Central memory CD4-positive, alpha-beta T cell (primary cell): ENCODE measurements at regions not wholly inside any gene's neighbourhood (a gene's known extent, or its start where the extent isn't known, plus 50 kb on each side); places are given as distances from the start of the nearest gene placed in this dataset.
"Not testable (repeated sequence)": the region's sequence is repeated elsewhere in the genome, so short reads cannot be mapped to it uniquely, and the experiment has no call there.

Experiments used
- DNase-seq: peaks from one replicate; pipeline ENCODE4 v3.0.0; 2022

DNA sequence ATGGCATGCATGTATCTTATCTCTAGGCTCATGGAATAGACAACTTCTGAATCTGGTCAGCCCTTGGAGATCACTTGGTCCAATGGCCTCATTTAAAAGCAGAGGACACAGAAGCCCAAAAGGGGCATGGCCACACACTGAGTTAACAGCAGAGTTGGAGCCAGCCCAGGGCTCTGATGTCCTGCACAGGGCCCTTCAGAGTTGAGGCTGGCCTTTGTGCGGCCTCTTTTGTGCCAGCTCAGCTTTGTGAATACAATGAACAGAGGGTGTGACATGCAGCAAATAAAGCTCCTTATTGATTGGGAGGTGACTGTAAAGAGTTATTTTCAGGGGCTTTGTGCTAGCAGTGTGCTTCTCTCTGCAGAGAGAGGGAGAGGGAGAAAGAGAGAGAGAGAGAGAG lies 150.1 kb upstream of the STK32A start:
- DNase-seq: no peak

DNA sequence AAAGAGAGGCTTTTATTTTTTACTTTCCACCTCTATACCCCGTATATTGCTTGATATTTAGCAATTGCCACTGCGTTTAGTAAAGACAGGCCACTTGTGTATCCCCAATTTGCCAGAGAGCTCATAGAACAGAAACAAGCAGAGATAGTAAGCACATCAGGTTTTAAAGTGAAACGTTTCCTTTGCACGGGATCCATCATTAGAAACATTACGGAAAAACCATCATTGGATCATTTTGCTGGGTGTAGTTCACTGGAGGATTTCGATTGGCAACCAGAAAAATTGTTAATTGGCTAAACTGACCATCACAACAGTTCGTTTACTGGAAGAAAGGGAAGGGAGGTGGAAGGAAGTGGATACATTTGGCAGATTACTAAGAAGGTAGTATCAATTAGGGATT lies 149.4 kb upstream of the STK32A start:
- DNase-seq: no peak

DNA sequence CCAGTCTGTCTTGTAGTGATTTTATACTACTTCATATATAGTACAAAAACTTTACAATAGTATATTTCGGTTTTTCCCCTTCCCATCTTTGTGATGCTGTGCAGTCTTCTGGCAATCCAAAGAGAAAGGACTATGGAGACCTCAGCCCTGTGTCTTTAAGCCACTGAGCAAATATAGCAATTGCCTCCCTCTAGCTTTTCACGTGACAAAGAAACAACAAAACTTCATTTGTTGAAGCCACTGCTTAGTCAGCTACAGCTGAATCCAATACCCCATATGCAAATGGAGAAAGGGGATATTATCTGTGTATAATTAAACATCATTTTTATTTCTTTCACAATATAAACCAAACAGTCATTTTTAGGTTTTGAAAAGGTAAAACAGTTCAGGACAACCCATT lies 142.8 kb upstream of the STK32A start:
- no peak for DNase-seq

DNA sequence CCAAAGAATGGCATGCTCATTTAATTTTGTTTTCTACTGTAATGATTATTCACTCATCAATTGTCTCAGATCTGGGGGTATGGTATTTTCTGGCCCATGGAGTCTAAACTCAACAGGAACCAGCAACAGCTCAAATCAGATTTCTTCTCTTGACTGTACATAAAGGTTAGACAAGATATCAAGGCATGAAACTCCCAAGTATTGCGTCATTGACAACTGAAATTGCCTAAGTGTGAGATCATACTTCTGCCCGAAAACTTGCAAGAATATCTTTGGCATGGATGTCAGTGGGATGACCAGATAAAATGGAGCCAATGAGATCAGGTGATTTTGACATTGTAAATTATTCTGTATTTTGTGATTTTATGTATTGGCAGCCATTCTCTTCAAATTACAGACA lies 141.7 kb upstream of the STK32A start:
- DNase-seq: no peak

DNA sequence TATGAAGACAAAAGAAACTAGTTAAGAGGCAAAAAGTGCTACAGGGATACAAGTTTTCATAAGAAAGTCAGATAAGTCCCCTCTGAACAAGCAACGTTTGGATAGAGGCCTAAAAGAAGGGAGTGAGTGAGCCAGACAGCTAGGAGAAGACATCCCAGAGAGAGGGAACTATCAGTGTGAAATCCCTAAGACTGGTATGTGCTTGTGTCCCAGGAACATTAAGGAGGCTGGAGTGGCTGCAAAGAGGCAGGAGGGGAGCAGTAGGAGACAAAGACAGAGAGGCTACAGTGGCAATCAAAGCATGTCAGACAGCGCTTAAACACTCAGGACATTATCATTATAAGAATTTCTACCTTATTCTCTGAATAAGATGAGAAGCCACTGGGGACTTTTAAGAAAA lies 139.1 kb upstream of the STK32A start:
- DNase-seq: no peak

DNA sequence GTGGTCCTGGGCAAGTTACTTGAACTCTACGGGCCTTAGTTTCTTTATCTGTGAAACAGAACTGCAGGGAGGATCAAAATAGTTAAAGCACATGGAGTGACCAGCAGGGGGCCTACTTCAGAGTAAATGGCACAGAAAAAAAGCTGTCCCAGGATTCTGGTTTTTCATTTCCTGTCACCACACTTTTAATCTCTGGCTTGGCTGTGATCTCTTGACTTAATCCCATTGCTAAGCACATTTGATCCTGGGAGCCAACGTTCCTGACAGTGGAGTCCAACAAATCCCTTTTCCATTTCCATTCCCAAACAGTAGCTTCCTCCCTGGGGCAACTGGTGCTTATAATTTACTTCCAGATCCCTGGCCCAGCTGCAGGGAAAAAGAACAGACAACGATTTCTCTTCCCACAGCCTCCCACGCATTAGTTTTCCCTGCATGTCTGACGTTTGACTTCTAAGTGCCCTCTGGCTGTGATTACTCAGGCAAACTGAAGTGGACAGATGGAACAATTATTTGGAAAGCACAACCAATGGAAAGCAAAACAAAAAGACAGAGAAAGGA lies 136.5 kb upstream of the STK32A start:
- no peak for DNase-seq

DNA sequence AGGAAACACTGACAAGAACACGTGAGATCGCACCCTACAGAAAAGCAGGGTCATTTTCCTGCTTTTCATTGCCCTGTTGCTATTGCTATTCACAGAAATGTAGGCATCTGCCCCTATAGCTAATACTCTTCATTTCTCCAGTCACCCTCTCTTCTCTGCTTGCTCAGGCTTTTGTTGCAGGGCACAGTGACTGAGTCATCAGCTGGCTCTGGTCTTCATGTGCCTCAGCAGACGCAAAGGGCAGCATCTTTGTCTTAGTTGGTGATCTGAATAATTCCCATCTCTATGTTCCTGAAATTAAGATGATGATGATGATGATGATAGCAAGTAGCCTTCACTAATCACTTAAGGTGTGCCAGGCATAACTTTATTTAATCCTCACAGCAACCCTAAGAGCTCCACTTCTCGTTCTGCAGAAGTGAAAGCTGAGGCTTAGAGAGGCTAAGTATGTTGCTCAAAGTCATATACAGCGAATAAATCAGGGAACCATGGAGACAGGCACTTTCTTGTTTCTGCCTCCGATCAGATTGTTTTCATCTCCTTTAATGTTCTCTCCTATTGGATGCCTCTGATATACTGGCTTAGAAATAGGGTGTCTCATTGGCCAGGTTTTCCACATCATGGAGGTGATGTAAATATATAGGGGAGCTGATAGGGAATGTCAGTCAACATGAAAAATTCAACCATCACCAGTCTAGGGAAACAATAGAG lies 133.0 kb upstream of the STK32A start:
- DNase-seq: no peak

DNA sequence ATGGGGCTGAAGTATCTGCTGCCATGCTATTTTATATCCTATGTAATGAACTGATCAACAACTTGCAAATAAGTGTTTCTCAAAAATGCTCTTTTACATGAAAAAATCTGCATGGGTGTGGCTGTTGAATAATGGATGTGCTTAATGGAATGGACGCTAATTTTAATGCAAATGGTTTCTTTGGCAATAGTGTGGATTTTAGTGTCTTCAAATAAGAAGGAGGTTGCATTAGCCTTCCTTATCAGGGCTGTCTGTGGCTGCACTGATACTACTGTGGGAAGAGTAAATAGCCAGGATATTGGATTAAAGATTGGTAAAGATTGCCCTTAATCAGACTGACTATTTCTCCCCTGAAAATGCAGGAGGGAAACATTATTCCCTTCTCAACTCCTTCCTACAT lies 121.9 kb upstream of the STK32A start:
- no peak for DNase-seq

DNA sequence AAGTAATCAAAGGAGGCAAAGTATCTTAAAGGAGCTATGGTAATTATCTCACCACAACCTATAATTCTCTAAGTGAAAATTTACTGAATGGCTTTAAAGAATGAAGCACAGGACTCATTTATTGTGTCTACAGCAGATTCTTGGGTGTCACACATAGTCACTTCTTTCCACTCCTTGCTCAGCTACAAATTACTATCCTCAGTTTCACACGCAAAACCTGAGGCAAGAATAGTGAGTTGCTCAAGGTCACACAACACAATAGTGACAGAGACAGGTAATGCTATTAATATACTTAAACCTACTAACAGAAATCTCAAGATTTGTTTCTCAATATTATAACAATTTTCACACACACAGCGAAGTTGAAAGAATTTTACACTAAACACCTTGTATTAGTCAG lies 120.9 kb upstream of the STK32A start:
- DNase-seq: no peak

DNA sequence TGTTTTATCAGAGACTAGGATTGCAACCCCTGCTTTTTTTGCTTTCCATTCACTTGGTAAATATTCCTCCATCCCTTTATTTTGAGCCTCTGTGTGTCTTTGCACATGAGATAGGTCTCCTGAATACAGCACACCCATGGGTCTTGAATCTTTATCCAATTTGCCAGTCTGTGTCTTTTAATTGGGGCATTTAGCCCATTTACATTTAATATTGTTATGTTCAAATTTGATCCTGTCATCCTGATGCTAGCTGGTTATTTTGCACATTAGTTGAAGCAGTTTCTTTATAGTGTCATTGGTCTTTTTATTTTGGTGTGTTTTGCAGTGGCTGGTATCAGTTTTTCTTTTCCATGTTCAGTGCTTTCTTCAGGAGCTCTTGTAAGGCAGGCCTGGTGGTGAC lies 95.1 kb upstream of the STK32A start:
- DNase-seq: not testable (repeated sequence)

DNA sequence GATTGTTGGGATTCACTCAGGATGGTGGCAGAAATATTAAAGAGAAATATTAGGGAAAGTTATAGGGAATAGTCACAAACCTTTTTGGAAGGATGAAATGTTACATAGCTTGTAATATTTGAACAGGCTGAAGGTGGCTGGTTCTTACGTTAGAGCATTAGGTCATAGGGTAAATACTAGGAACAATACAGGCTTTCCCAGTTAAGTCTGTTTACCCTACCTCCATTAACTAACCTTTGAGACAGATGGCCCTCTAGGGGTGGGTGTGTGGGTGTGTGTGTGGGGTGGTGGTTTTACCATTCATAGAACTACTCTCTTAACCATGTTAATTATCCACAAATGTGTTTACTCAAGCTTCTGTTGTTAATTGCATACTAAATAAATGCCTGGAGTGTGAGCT lies 94.3 kb upstream of the STK32A start:
- no peak for DNase-seq

DNA sequence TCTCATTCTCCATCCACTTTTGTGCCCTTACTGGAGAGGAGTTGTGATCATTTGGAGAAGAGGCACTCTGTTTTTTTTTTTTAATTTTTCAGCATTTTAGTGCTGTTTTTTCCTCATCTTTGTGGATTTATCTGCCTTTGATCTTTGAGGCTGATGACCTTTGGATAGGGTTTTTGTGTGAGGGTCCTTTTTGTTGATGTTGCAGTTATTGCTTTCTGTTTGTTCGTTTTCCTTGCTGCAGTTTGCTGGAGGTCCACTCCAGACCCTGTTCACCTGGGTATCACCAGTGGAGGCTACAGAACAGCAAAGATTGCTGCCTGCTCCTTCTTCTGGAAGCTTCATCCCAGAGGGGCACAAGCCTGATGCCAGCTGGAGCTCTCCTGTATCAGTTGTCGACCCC lies 93.2 kb upstream of the STK32A start:
- not testable (repeated sequence) for DNase-seq

DNA sequence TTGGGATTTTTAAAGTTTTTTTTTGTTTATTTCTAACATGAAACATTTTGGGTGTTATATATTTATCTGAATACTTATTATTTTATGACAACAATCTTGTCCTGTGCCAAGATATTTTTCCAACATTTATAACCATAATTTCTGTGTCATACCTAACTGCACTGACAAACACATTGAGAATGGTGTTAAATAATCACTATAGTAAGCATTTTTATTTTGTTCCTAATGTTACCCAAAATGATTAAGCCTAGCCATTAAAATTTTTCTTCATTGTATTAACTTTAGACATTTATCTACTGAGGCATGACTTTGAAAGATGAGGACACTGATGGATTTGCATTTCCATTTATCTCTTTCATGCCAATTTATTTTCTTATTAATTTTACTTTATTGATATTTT lies 91.6 kb upstream of the STK32A start:
- no peak for DNase-seq

DNA sequence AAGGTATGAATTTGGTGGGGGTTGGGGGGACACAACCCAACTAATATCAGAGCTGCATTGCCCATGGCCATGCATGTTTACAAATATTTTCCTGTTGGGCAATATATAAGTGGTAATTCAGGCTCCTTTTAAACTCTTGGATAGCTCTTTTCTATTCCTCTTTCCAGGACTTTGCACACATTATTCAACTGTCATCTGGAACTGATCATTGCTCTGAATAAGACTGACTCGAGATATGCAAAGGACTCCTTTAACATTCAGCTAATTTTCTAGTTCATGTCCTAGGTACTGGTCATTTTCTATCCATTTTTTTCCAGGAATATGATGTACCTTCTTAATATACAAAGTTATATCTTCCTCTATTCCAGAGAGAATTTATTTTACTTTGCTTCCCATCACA lies 89.5 kb upstream of the STK32A start:
- DNase-seq: no peak

DNA sequence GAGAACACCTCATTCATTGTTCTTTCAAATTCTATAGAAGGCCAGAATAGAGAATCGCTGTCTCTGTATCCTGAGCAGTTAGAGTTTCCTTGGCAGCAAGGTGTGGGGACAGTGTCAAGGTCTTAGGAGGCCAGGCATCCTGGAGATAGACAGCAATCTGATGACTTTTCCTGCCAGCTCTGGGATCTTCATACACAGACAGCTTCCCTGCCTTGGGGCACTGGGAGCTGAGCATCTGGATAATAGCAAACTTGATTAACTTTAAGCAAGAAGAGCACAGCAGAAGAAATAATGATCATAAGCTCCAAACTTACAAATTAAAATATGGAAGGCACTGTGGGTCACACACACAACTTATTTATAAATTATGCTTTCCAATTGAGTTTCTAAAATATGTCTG lies 86.1 kb upstream of the STK32A start:
- DNase-seq: no peak

DNA sequence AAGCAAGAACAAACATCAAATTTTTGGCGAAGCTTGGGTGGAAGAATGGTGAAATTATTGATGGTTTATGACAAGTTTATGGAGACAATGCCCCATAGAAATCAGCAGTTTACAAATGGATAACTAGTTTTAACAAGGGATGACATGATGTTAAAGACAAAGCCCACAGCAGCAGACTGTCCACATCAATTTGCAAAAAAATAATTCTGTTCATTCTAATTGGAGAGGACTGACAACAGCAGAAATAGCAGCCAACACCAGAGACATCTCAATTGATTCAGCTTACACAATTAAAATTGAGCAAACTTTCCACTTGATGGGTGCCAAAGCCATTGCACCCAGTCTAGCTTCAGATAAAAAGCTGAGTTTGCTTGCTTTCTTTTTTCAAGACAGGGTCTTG lies 82.7 kb upstream of the STK32A start:
- no peak for DNase-seq

DNA sequence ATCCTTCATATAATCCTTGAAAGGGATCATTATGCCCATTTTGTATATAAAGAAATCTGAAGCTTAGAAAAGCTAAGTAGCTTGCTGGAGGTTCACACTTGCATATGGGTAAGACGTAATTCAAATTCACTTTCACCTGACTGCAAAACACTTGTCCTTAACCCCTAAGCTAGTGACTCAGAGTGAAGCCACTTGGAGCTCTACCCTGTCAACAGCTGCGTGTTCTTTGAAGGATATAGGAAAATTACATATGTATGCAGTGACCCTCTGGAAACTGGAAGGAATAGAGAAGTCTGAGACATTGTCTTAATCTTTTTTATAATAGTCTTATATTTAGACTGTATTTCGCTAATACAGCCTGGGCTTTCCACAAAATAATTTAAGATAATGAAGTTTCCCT lies 80.0 kb upstream of the STK32A start:
- DNase-seq: no peak

DNA sequence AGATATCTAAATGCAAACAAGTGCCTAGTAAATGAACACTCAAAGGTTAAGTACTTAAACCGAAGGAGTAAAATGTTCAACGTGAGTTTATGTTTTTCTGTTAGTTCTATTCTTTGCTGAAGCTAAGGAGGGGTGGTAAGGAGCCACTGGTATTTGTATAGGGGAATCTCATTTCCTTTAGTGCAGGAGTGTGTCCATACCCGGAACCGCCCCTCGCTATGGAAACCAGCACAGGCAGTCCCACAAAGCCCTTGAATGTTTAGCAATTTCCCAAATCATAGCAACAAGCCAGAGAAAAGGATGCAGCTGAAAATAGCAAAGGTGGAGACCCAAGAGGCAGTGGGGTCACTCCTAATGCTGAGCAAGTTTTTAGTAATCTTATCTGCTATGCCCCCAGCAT lies 78.8 kb upstream of the STK32A start:
- DNase-seq: no peak

DNA sequence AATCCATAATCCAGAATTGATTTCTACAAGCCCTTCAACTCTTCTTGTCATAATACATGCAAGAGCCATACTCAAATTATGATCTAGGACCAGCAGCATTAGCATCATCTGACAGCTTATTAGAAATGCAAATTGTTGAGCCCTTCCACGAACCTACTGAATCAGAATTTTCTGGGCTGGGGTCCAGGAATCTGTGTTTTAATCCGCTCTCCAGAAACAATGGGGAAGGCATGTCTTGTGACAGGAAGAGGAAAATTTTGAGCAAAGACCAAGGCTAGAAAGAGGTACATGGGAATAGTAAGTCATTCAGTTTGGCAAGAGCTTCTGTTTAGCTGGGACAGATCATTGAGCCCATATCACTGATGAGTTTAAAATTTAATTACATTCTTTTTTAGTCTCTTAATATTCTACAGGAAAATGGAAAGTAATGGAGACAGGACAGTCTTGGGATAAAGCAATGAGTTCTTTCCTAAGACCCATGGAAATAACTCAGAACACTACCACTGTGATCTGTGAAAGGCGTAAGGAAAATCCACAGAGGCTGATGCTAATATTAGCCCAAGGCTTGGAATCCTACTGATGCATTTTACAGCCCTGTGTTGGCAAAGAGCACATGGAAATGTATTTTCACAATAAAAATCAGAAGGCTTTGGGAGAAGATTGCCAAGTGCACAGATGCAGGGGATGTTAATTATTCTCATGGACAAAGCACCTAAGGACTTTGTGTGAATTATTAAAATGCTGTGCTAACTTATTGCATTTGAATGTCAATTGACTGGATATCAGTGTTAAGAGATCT lies 73.7 kb upstream of the STK32A start:
- no peak for DNase-seq

DNA sequence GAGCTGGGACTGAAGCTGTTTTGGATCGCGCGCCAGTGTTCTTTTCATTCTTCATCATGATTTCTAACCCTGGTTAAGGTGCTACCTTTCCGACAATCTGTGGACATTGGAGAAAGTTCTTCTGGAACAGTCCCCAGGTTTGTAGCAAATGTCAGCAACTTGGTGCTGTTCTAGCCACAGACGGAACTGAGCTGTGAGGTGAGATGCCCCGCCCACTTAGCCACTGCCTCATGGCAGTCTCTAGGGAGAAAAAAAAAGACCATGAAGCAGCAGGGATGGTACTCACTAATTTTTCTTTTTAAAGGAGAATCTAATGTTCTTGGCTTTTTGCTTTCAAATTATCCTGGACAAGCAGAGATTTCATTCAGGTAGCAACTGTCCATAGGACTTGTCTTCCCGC lies 72.1 kb upstream of the STK32A start:
- DNase-seq: no peak

DNA sequence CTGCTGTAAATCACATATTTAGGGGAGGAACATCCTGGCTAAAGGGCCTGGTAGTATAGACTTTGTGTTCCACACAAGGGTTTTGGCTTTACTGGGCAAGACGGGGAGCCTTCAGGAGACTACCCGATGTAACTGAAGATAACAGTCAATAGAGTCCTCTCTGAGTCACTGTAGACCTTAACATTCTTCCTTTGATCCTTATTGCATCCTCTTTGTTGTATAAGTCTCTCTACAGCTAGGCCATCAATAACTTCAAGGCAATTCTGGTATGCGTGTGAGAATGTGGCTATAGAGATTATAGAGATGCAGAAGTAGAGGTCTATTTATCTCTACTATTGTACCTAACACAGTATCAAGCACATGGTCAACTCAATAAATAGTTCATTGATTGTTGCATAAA lies 67.3 kb upstream of the STK32A start:
- no peak for DNase-seq

DNA sequence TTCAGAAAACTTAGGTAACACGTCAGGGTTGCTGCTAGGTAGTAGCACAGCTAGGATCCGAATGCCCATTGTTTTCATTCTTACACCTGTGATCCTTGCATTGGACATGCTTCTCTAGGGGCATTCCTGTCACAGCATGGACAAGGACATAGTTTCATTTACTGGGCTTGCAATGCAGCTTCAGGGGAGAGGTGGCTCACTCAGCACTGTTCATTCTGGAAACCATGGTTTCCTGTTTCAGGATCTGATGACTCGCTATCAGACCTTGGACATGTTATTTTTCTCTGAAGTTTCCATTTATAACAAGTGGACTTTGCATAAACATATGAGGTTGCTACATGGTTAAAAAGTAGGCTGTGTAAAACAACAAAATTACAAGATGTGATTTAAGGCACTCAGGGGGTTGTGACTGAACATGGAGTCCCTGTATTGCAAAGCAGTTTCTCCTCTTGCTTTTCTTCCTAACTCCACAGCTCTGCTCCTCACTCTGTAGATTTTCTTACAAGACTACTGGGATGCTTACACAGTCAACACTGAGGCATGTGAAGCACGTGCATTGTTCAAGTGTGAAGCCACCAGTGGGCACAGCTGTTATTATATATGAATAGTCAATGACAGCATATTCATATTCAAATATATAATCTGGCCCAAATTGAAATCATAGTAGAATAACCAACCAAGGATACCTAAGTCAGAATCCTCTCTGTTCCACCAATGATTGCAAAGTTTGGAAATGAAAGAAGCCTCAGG lies 66.1 kb upstream of the STK32A start:
- DNase-seq: no peak

DNA sequence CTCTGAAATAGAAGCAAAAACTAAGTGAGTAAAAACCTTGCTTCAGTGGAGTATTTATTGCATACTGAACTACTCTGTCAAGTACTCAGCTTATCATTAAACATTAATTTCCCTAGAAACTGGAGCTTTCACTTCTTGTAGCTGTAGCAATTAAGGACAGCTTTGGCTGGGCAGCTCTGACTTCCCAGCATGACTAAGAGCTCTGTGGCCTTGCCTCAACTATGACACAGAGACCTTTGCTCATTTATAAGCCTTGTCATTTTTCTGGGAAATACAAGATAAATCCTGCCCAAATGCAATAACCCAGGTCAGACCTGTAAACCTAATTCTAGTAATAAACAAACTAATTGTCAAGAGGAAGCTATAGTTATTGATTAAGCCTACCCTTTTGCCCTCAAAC lies 65.4 kb upstream of the STK32A start:
- DNase-seq: no peak

DNA sequence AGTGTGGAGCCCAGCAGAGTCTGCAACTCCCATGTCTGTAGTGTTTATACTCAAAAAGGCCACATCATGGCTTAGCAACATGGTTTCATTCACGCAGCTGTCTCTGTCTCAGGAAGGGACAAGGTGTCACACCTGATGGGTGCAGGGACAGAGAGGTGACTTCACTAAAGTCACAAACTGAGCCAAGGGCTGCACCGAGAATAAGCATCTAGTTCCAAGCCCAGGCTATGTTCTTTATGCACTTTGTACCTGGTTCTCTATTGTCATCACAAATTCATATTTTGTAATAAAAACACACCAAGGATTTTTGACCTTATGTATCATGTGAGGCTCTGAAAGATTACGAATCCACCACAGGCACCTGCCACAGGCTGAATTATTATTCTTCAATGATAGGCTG lies 64.9 kb upstream of the STK32A start:
- DNase-seq: no peak
